ENCODE measurements at regions not wholly inside any gene's neighbourhood (a gene's known extent, or its start where the extent isn't known, plus 50 kb on each side); places are given as distances from the start of the nearest gene placed in this dataset.

GRCh38 chr2:67289271-67289670 lies 107.9 kb upstream of the ETAA1 start:
- TF ChIP-seq CTCF (IDR thresholded peaks at IDR 0.05; ENCODE audit: extremely low read depth in 1 of 2, insufficient read depth in 1 of 2, low read depth in 1 of 2, low read length in 2 of 2): no peak
- TF ChIP-seq JUN (IDR thresholded peaks at IDR 0.05; ENCODE audit: borderline replicate concordance, insufficient read depth, insufficient read length, low read depth): no peak
- no peak for TF ChIP-seq POLR2AphosphoS5 (IDR thresholded peaks at IDR 0.05; ENCODE audit: insufficient read depth, low read depth, low read length)
- no peak for TF ChIP-seq POLR2A (IDR thresholded peaks at IDR 0.05; ENCODE audit: low read depth, low read length)

All from endothelial cell of umbilical vein (primary cell).